Vagina (tissue), 2 donors: ENCODE measurements at regions not wholly inside any gene's neighbourhood (a gene's known extent, or its start where the extent isn't known, plus 50 kb on each side); places are given as distances from the start of the nearest gene placed in this dataset.
A peak's percentile ranks its signal among the peaks of the same experiment; 100 is the strongest.

Experiments
- DNase-seq, 2 donors: peaks; one replicate each; pipeline ENCODE4 v3.0.0-alpha.2; 2017; ENCODE audit errors: extremely low spot score in 2 of 2
- H3K27ac ChIP-seq: fragments of 200-600 bp; sonication (generic); one replicate; pipeline ENCODE4 v1.5.1; 2019
- H3K27me3 ChIP-seq: fragments of 200-600 bp; sonication (generic); one replicate; pipeline ENCODE4 v1.5.1; 2019
- H3K36me3 ChIP-seq, 2 donors: fragments of 200-600 bp; sonication (generic); one replicate each; pipeline ENCODE4 v1.5.1; 2017 to 2019
- H3K4me1 ChIP-seq: fragments of 200-600 bp; sonication (generic); one replicate; pipeline ENCODE4 v1.5.1; 2019
- H3K4me3 ChIP-seq, 2 donors: fragments of 200-600 bp; sonication (generic); 1 replicate in 1 of 2; 2 replicates in 1 of 2; pipeline ENCODE4 v1.5.1; 2016 to 2019
- H3K9me3 ChIP-seq: fragments of 200-600 bp; sonication (generic); one replicate; pipeline ENCODE4 v1.5.1; 2019
- POLR2A ChIP-seq, 2 donors: fragments of 450-650 bp; IDR thresholded peaks; one replicate each; pipeline ENCODE4 v1.6.1; 2017; ENCODE audit warnings: antibody characterized with exemption in 2 of 2, mild to moderate bottlenecking in 2 of 2, moderate library complexity in 2 of 2
- POLR2AphosphoS5 ChIP-seq, 2 donors: sonication (generic); formaldehyde crosslinking; IDR thresholded peaks; one replicate each; pipeline ENCODE4 v1.9.0; 2017; ENCODE audit warnings: antibody characterized with exemption in 2 of 2, mild to moderate bottlenecking in 2 of 2, low read depth in 1 of 2; ENCODE audit not compliant: insufficient read depth in 1 of 2
- intact Hi-C: fragments of 100-400 bp; cut with DNase I; formaldehyde crosslinking; loops from one replicate; pipeline ENCODE4 v1.15.1; 2023
- TF ChIP-seq, protein P1 (sequence below), 3 experiments: fragments of 450-650 bp in 2 of 3; fragments of 200-600 bp in 1 of 3; sonication (generic) in 1 of 3; IDR thresholded peaks; one replicate each; pipeline ENCODE4 v1.5.1; 2017 to 2019; ENCODE audit warnings: antibody characterized with exemption in 3 of 3, mild to moderate bottlenecking in 2 of 3, moderate library complexity in 2 of 3

GRCh38 chr6:119881416-119881815 lies 531.9 kb upstream of the MAN1A1 start:
- Histone ChIP-seq H3K27me3 (no peaks in the 10 kb centered on the region), H3K27ac (no peak overlapping the region)

GRCh38 chr6:119880840-119881239 lies 531.3 kb upstream of the MAN1A1 start:
- no peaks in the 10 kb centered on the region for H3K27me3 ChIP-seq
- H3K27ac ChIP-seq, result no peak overlapping the region
- no peak for DNase-seq
- no peaks in the 10 kb centered on the region for H3K36me3 ChIP-seq
- H3K4me1 ChIP-seq, result no peaks in the 10 kb centered on the region
- no peaks in the 10 kb centered on the region for H3K9me3 ChIP-seq
- TF ChIP-seq, protein P1, sequence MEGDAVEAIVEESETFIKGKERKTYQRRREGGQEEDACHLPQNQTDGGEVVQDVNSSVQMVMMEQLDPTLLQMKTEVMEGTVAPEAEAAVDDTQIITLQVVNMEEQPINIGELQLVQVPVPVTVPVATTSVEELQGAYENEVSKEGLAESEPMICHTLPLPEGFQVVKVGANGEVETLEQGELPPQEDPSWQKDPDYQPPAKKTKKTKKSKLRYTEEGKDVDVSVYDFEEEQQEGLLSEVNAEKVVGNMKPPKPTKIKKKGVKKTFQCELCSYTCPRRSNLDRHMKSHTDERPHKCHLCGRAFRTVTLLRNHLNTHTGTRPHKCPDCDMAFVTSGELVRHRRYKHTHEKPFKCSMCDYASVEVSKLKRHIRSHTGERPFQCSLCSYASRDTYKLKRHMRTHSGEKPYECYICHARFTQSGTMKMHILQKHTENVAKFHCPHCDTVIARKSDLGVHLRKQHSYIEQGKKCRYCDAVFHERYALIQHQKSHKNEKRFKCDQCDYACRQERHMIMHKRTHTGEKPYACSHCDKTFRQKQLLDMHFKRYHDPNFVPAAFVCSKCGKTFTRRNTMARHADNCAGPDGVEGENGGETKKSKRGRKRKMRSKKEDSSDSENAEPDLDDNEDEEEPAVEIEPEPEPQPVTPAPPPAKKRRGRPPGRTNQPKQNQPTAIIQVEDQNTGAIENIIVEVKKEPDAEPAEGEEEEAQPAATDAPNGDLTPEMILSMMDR (IDR thresholded peaks at IDR 0.05), result no peak
- TF ChIP-seq POLR2AphosphoS5 (IDR thresholded peaks at IDR 0.05; ENCODE audit: insufficient read depth in 1 of 2, low read depth in 1 of 2) (no peak), POLR2A (IDR thresholded peaks at IDR 0.05) (no peak)
- H3K4me3 ChIP-seq, result no peak overlapping the region
- intact Hi-C loops, result no loop called here

More at GRCh38 chr6:119881416-119881815, 531.9 kb upstream of the MAN1A1 start:
- intact Hi-C loops, result no loop called here
- no peaks in the 10 kb centered on the region for H3K9me3 ChIP-seq
- H3K4me1 ChIP-seq, result no peaks in the 10 kb centered on the region
- peak in 1 of 2 donors; percentile 18 for TF ChIP-seq POLR2AphosphoS5 (IDR thresholded peaks at IDR 0.05; ENCODE audit: insufficient read depth in 1 of 2, low read depth in 1 of 2)
- TF ChIP-seq, protein P1 (IDR thresholded peaks at IDR 0.05), result no peak
- no peak overlapping the region for H3K4me3 ChIP-seq
- H3K36me3 ChIP-seq, result no peaks in the 10 kb centered on the region
- no peak for DNase-seq

DNA sequence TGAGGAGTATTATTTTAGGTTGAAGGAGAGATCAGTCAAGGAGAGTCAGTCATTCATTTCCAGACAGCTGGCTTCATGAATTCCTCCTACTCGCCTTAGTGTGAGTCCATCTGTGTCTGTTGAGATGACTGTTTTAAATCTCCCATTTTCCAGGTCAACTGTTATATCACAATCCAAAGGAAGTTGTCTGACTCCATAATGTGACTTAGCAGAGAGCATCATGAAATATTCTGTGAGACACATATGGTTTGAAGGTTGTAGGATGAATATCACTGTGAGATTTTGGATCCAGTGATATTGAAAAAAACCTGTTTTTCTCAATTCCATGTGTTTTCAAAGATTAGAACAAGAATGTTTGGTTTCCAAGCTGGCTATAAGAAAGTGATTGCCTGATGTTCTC lies 530.2 kb upstream of the MAN1A1 start:
- no peak overlapping the region for H3K4me3 ChIP-seq
- H3K27me3 ChIP-seq, result no peaks in the 10 kb centered on the region
- H3K36me3 ChIP-seq, result no peaks in the 10 kb centered on the region
- intact Hi-C loops, result no loop called here
- H3K4me1 ChIP-seq, result no peaks in the 10 kb centered on the region
- H3K27ac ChIP-seq, result no peak overlapping the region
- DNase-seq, result no peak
- H3K9me3 ChIP-seq, result no peaks in the 10 kb centered on the region
- TF ChIP-seq, protein P1 (IDR thresholded peaks at IDR 0.05), result no peak
- TF ChIP-seq POLR2AphosphoS5 (IDR thresholded peaks at IDR 0.05; ENCODE audit: insufficient read depth in 1 of 2, low read depth in 1 of 2) (no peak), POLR2A (IDR thresholded peaks at IDR 0.05) (no peak)

GRCh38 chr6:119874381-119874780 lies 524.8 kb upstream of the MAN1A1 start:
- Histone ChIP-seq H3K9me3 (no peaks in the 10 kb centered on the region), H3K27me3 (no peaks in the 10 kb centered on the region), H3K36me3 (no peaks in the 10 kb centered on the region), H3K27ac (no peak overlapping the region), H3K4me1 (no peaks in the 10 kb centered on the region), H3K4me3 (no peak overlapping the region)
- no peak for TF ChIP-seq POLR2AphosphoS5 (IDR thresholded peaks at IDR 0.05; ENCODE audit: insufficient read depth in 1 of 2, low read depth in 1 of 2)
- TF ChIP-seq POLR2A (IDR thresholded peaks at IDR 0.05), result no peak
- TF ChIP-seq, protein P1 (IDR thresholded peaks at IDR 0.05), result no peak
- intact Hi-C loops, result no loop called here
- no peak for DNase-seq

GRCh38 chr6:119873107-119873506 lies 523.5 kb upstream of the MAN1A1 start:
- no peak overlapping the region for H3K27ac ChIP-seq
- intact Hi-C loops, result no loop called here
- no peaks in the 10 kb centered on the region for H3K27me3 ChIP-seq
- DNase-seq, result no peak
- no peaks in the 10 kb centered on the region for H3K9me3 ChIP-seq
- TF ChIP-seq, protein P1 (IDR thresholded peaks at IDR 0.05), result no peak
- TF ChIP-seq POLR2A (IDR thresholded peaks at IDR 0.05), result no peak
- no peak overlapping the region for H3K4me3 ChIP-seq
- no peaks in the 10 kb centered on the region for H3K36me3 ChIP-seq
- H3K4me1 ChIP-seq, result no peaks in the 10 kb centered on the region
